ENCODE measurements at regions not wholly inside any gene's neighbourhood (a gene's known extent, or its start where the extent isn't known, plus 50 kb on each side); places are given as distances from the start of the nearest gene placed in this dataset.

- no peak overlapping the region for H3K4me3 ChIP-seq (ENCODE audit: low read depth in 2 of 2, low read length in 2 of 2)
- intact Hi-C loops (cut with micrococcal nuclease; ENCODE audit: unreplicated experiment) (no loop called here), in situ Hi-C loops (cut with HindIII; ENCODE audit: low pct_unique_long_range_greater_than_20kb, low sequenced_read_pairs) (no loop called here)
- no peaks in the 10 kb centered on the region for H3K36me3 ChIP-seq (ENCODE audit: control insufficient read depth, insufficient read depth, low read length)
- ChIA-PET POLR2A (no interaction called here), CTCF (no interaction called here)
- H3K4me1 ChIP-seq (ENCODE audit: control insufficient read depth, insufficient read depth, low read length) = peaks cover 5% of the 10 kb centered on the region
- H3K27ac ChIP-seq (ENCODE audit: low read length) = no peak overlapping the region
- DNase-seq (ENCODE audit: low read depth, low spot score) (no peak), ATAC-seq (no peak)
- TF ChIP-seq SIN3A (IDR thresholded peaks at IDR 0.05; ENCODE audit: borderline replicate concordance, insufficient read depth, low read depth, low read length) (no peak), REST (IDR thresholded peaks at IDR 0.05; ENCODE audit: insufficient read depth in 1 of 2, low read depth in 2 of 2, low read length in 1 of 2) (no peak), TCF7L2 (IDR thresholded peaks at IDR 0.05; ENCODE audit: low read depth, low read length) (no peak), POLR2AphosphoS5 (IDR thresholded peaks at IDR 0.05; ENCODE audit: low read depth, low read length) (no peak)
- TF ChIP-seq, protein P1, sequence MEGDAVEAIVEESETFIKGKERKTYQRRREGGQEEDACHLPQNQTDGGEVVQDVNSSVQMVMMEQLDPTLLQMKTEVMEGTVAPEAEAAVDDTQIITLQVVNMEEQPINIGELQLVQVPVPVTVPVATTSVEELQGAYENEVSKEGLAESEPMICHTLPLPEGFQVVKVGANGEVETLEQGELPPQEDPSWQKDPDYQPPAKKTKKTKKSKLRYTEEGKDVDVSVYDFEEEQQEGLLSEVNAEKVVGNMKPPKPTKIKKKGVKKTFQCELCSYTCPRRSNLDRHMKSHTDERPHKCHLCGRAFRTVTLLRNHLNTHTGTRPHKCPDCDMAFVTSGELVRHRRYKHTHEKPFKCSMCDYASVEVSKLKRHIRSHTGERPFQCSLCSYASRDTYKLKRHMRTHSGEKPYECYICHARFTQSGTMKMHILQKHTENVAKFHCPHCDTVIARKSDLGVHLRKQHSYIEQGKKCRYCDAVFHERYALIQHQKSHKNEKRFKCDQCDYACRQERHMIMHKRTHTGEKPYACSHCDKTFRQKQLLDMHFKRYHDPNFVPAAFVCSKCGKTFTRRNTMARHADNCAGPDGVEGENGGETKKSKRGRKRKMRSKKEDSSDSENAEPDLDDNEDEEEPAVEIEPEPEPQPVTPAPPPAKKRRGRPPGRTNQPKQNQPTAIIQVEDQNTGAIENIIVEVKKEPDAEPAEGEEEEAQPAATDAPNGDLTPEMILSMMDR (IDR thresholded peaks at IDR 0.05) = no peak
- H3K9me3 ChIP-seq (ENCODE audit: control insufficient read depth, insufficient read depth, low read depth, low read length) = no peaks in the 10 kb centered on the region
- no TSS peak for BruUV-seq (replicated peaks)
- H3K27me3 ChIP-seq (ENCODE audit: control insufficient read depth, insufficient read depth, low read length) = no peaks in the 10 kb centered on the region; the same call in 1 of the 2 replicates
These were observed 213.3 kb upstream of the OSR1 start for GRCh38 chr2:19571773-19572172.

DNA sequence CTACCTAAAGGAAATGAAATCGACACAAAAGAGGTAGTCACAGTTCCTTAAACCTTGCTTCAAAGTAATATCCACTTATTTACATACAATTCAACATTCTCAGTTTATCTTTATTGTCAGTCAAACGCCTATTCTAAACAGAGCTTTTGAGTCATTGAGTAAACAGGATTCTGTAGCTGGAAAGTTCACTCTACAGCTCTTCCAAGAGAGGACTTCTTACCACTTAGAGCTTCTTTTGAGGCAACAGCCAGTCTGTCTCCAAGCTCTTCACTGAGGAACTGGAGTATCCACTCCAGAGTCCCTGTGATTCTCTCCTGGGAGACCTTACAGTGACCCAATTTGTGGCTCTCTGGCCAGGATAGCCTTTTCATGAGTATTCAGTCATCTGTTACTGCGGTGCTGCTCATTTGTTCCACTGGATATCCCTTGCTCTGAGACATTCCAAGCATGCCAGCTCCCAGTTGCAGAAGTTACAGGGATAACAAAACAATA lies 210.9 kb upstream of the OSR1 start:
- no peaks in the 10 kb centered on the region for H3K36me3 ChIP-seq (ENCODE audit: control insufficient read depth, insufficient read depth, low read length)
- H3K4me3 ChIP-seq (ENCODE audit: low read depth in 2 of 2, low read length in 2 of 2) = no peak overlapping the region
- no TSS peak for BruUV-seq (replicated peaks)
- CTCF ChIA-PET = no interaction called here
- no peak overlapping the region for H3K27ac ChIP-seq (ENCODE audit: low read length)
- POLR2A ChIA-PET = no interaction called here
- no peaks in the 10 kb centered on the region for H3K9me3 ChIP-seq (ENCODE audit: control insufficient read depth, insufficient read depth, low read depth, low read length)
- no peaks in the 10 kb centered on the region; the same call in 1 of the 2 replicates for H3K27me3 ChIP-seq (ENCODE audit: control insufficient read depth, insufficient read depth, low read length)
- intact Hi-C loops (cut with micrococcal nuclease; ENCODE audit: unreplicated experiment) (no loop called here), in situ Hi-C loops (cut with HindIII; ENCODE audit: low pct_unique_long_range_greater_than_20kb, low sequenced_read_pairs) (no loop called here)
- H3K4me1 ChIP-seq (ENCODE audit: control insufficient read depth, insufficient read depth, low read length) = peaks cover 5% of the 10 kb centered on the region
- DNase-seq (ENCODE audit: low read depth, low spot score) (peak; percentile 25), ATAC-seq (peak; percentile 77)
- TF ChIP-seq, protein P1 (IDR thresholded peaks at IDR 0.05) = no peak
- TF ChIP-seq TCF7L2 (IDR thresholded peaks at IDR 0.05; ENCODE audit: low read depth, low read length) = 0 out of 2 replicates have a peak, but pooled peaks have one; percentile 19
